WI38 (cell line): ENCODE measurements at regions not wholly inside any gene's neighbourhood (a gene's known extent, or its start where the extent isn't known, plus 50 kb on each side); places are given as distances from the start of the nearest gene placed in this dataset.

Experiments
- H3K4me3 ChIP-seq: 2 replicates; pipeline ENCODE4 v1.5.1; 2011; ENCODE audit warnings: low read depth, mild to moderate bottlenecking, control low read depth, low read length
- TF ChIP-seq, protein P1 (sequence below): IDR thresholded peaks from 2 replicates; pipeline ENCODE4 v1.5.1; 2012; ENCODE audit warnings: low read depth, mild to moderate bottlenecking, control low read depth, low read length

DNA sequence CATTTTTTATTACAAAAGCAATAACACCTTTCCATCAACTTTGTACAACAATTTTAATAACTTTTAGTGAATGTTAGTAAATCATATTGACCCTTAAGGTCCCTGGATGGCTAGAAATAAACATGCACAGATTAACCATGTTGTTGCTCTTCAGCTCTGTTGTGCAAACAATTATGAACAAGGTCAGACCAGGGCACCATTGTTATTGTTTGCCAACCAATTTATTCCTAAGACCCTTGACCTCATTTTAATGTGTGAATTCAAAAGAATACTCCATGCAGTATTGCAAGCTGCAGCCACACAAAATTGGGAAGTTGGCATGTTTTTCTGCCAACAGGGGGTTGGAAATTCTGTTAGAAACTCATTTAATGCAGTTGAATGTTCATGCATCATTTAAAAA, 426.6 kb upstream of the MAP3K7 start:
- H3K4me3 ChIP-seq = no peak overlapping the region
- TF ChIP-seq, protein P1, sequence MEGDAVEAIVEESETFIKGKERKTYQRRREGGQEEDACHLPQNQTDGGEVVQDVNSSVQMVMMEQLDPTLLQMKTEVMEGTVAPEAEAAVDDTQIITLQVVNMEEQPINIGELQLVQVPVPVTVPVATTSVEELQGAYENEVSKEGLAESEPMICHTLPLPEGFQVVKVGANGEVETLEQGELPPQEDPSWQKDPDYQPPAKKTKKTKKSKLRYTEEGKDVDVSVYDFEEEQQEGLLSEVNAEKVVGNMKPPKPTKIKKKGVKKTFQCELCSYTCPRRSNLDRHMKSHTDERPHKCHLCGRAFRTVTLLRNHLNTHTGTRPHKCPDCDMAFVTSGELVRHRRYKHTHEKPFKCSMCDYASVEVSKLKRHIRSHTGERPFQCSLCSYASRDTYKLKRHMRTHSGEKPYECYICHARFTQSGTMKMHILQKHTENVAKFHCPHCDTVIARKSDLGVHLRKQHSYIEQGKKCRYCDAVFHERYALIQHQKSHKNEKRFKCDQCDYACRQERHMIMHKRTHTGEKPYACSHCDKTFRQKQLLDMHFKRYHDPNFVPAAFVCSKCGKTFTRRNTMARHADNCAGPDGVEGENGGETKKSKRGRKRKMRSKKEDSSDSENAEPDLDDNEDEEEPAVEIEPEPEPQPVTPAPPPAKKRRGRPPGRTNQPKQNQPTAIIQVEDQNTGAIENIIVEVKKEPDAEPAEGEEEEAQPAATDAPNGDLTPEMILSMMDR = no peak

DNA sequence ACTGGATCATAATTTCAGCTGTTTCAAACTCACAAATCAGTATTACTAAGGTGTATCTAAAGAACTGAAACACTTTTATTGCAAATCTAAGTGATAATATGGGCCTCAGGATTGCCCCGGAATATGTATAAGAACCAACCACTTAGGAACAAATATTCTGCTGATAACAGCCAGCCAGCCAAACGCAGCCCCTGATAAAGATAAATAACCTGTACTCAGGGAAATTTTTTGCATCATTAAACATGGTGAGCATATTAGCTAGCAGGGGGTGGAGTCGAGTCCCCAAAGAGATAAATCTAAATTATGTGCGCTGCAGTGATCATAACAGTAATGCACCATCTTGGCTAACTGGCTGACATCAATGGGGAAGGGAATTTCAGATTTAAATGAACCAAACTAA, 410.2 kb upstream of the MAP3K7 start:
- H3K4me3 ChIP-seq = no peak overlapping the region
- TF ChIP-seq, protein P1 = no peak

DNA sequence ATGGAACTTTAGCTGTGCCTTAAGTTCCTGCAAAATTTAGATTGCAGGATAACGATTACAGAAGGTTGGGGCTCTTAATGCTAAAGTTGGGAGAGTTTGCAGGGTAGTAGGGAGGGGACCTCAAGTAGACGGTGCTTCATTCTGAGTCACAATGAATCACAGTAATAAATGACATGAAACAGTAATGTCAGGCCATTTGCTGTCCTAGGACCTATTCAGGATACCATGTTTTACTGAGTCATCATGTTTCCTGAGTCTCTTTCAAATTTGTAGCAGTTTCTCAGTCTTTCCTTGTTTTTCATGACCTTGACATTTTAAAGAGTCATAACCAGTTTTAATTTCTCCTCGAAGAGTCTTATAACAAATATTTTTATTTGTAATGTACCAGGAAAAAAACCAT, 406.9 kb upstream of the MAP3K7 start:
- no peak overlapping the region for H3K4me3 ChIP-seq
- TF ChIP-seq, protein P1 = no peak

DNA sequence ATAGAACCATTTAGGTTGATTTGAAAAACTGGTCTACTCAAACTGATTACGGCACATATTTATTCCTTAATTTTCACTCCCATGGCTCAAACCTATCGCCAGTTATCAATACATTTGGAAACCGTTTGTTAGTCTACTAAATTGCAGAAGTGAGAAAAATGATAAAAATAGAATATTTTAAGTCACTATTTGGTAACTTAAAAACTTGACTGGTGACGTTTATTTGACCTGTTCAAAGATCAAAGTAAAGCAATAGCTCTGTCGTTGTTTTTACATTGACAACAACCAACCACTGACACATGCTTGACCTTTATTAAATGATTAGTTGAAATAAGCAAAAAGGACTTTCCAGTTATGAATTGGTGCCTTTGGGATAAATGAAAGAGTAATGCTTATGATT, 402.9 kb upstream of the MAP3K7 start:
- TF ChIP-seq, protein P1 = no peak
- no peak overlapping the region for H3K4me3 ChIP-seq

DNA sequence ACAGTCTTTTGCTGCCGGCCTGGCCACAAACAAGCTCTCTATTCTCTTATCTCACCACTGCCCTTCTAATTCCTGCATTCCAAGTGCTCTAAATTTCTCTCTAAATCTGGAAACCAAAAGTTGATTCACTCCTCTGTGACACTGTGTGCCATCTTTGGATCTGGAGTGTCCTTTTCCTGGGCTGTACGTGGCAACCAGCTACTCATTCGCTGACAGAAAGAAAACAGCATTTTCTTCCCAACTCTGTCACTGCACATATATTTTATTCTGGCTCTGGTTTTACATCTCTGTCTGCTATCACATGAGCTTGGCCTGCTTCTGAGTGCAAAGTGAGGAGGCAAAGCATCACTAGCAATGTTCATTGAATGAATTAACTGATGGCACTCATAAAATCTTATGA, 397.2 kb upstream of the MAP3K7 start:
- H3K4me3 ChIP-seq = no peak overlapping the region
- TF ChIP-seq, protein P1 = no peak

DNA sequence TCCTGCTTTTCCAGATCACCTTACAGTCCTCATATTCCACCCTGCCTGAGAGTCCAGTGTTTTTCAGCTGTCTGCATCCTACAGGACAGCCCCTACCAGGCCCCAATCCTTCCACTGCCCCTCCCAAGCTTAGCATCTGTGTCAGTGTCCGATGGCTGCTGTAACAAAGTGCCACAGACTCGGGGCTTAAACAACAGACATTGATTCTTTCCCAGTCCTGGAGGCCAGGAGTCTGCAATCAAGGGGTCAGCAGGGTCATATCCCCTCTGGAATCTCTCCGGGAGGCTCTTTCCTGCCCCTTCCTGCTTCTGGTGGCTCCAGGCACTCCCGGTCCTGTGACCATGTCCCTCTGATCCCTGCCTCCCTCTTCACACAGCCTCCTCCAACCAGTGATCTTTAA, 396.6 kb upstream of the MAP3K7 start:
- TF ChIP-seq, protein P1 = no peak
- H3K4me3 ChIP-seq = no peak overlapping the region

DNA sequence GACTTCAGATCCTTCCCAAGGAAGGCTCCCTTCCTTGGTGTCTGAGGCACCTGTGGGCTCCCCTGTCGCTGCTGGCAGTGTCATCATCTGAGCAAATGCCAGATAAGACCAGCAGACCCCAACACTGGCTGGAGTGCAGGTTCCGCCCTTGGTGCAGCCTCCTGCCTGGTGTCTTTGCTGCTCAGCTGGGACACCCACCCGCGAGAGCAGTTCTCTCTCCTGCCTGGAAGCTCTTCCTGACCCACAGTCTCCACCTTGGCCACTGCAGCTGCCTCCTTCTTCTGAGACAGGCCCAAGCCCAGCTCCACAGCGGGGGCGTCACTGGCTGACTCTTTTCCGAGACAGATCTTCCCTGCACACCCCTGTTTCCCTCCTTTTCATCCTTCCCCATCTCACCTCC, 395.7 kb upstream of the MAP3K7 start:
- H3K4me3 ChIP-seq = no peak overlapping the region
- TF ChIP-seq, protein P1 = no peak
